Activated CD8-positive, alpha-beta T cell treated with anti-CD3 and anti-CD28 coated beads for 36 hours (primary cell): ENCODE measurements at regions not wholly inside any gene's neighbourhood (a gene's known extent, or its start where the extent isn't known, plus 50 kb on each side); places are given as distances from the start of the nearest gene placed in this dataset.

Source experiments
- ATAC-seq: fragments of 200-7000 bp; cut with Tn5 transposase; one replicate; pipeline ENCODE4 v1.10.0; 2021; ENCODE audit warnings: mild to moderate bottlenecking, moderate library complexity
- CTCF ChIA-PET: fragments of 350-600 bp; sonication (Branson Sonifier 250); formaldehyde crosslinking; loops from one replicate; lab custom pipeline; 2021; ENCODE audit warnings: antibody characterized with exemption; lab: Charles Lee
- POLR2A ChIA-PET: fragments of 350-600 bp; sonication (Branson Sonifier 250); formaldehyde crosslinking; loops from one replicate; lab custom pipeline; 2021; ENCODE audit warnings: antibody characterized with exemption; lab: Charles Lee
- DNase-seq: peaks from one replicate; pipeline ENCODE4 v3.0.0-alpha.2; 2020
- H3K27ac Mint-ChIP-seq: one replicate; pipeline ENCODE4 v1.8.0; 2021; ENCODE audit warnings: mild to moderate bottlenecking, mixed read lengths
- H3K27me3 Mint-ChIP-seq: one replicate; pipeline ENCODE4 v1.8.0; 2021; ENCODE audit warnings: mixed read lengths
- H3K36me3 Mint-ChIP-seq: one replicate; pipeline ENCODE4 v1.8.0; 2021; ENCODE audit warnings: low read depth, mixed read lengths
- H3K4me1 Mint-ChIP-seq: one replicate; pipeline ENCODE4 v1.8.0; 2021; ENCODE audit warnings: low read depth, mixed read lengths
- H3K4me3 Mint-ChIP-seq: one replicate; pipeline ENCODE4 v1.8.0; 2021; ENCODE audit warnings: mild to moderate bottlenecking, moderate library complexity, mixed read lengths
- H3K9me3 Mint-ChIP-seq: one replicate; pipeline ENCODE4 v1.8.0; 2021; ENCODE audit warnings: mixed read lengths
- CTCF ChIP-seq: fragments of 200-600 bp; IDR thresholded peaks from one replicate; pipeline ENCODE4 v1.8.0; 2022; ENCODE audit warnings: antibody characterized with exemption, mild to moderate bottlenecking
- intact Hi-C: fragments of 100-400 bp; cut with micrococcal nuclease; formaldehyde crosslinking; loops from one replicate; pipeline ENCODE4 v1.10.0; 2022

GRCh38 chr7:33729726-33730125 lies 175.6 kb upstream of the BMPER start:
- Mint-ChIP-seq H3K4me1 (no peaks in the 10 kb centered on the region), H3K36me3 (peaks cover 3% of the 10 kb centered on the region), H3K27ac (no peak overlapping the region), H3K9me3 (no peaks in the 10 kb centered on the region), H3K4me3 (no peak overlapping the region), H3K27me3 (no peaks in the 10 kb centered on the region)
- no peak for ATAC-seq
- intact Hi-C loops = no loop called here
- ChIA-PET CTCF (no interaction called here), POLR2A (no interaction called here)
- TF ChIP-seq CTCF = no peak
- DNase-seq = no peak

GRCh38 chr7:33730958-33731357 lies 174.4 kb upstream of the BMPER start:
- intact Hi-C loops = no loop called here
- ChIA-PET POLR2A (no interaction called here), CTCF (interaction anchor here (0.9 kb wide), 1 partner anchor 106 kb away, joined by 3 read pairs; no protein-coding TSS in a partner anchor)
- Mint-ChIP-seq H3K27ac (no peak overlapping the region), H3K27me3 (no peaks in the 10 kb centered on the region), H3K4me3 (no peak overlapping the region), H3K9me3 (no peaks in the 10 kb centered on the region), H3K36me3 (peaks cover 3% of the 10 kb centered on the region), H3K4me1 (no peaks in the 10 kb centered on the region)
- ATAC-seq (no peak), DNase-seq (no peak)
- no peak for TF ChIP-seq CTCF

DNA sequence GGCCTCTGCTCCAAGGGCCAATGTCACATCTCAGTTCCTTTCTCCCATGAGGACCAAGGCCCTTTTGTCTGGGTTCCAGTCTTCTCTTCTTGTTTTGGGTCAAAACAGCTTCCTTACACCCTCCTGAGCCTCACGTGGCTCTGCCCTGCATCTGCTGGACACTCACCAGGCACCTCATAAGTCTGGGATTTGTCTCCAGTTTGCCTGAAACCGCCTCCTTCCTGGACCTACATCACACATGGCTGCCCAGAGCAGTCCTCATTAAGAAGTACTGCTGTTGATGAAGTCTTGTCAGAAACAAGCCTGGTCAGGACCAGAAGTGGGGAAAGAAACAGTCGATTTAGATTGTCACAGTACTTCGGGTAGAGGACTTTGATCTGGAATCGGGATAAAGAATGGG lies 173.4 kb upstream of the BMPER start:
- TF ChIP-seq CTCF = no peak
- DNase-seq (no peak), ATAC-seq (no peak)
- H3K4me1 Mint-ChIP-seq = no peaks in the 10 kb centered on the region
- no peaks in the 10 kb centered on the region for H3K9me3 Mint-ChIP-seq
- POLR2A ChIA-PET = no interaction called here
- no peak overlapping the region for H3K4me3 Mint-ChIP-seq
- no peaks in the 10 kb centered on the region for H3K36me3 Mint-ChIP-seq
- intact Hi-C loops = no loop called here
- no peaks in the 10 kb centered on the region for H3K27me3 Mint-ChIP-seq
- CTCF ChIA-PET = no interaction called here
- no peak overlapping the region for H3K27ac Mint-ChIP-seq

DNA sequence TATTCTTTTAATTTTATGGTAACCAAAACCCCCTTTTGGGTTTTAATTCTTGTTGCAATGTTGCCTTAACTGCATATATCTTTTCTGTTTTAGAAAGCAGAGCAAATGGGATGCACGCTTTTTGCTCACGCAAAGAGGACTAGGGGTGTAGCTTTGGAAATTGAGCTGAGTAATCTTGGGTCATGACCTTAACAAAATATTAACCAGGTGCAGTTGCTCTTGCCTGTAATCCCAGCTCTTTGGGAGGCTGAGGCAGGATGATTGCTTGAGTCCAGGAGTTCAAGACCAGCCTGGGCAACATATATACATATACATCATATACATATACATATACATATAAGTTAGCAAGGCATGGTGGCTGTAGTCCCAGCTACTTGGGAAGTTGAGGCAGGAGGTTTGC lies 172.9 kb upstream of the BMPER start:
- Mint-ChIP-seq H3K9me3 (no peaks in the 10 kb centered on the region), H3K27ac (no peak overlapping the region), H3K4me3 (no peak overlapping the region), H3K4me1 (no peaks in the 10 kb centered on the region), H3K36me3 (no peaks in the 10 kb centered on the region), H3K27me3 (no peaks in the 10 kb centered on the region)
- DNase-seq (no peak), ATAC-seq (no peak)
- CTCF ChIA-PET = no interaction called here
- TF ChIP-seq CTCF = no peak
- POLR2A ChIA-PET = no interaction called here
- intact Hi-C loops = no loop called here

GRCh38 chr7:33733870-33734650 lies 171.3 kb upstream of the BMPER start:
- intact Hi-C loops = no loop called here
- Mint-ChIP-seq H3K9me3 (no peaks in the 10 kb centered on the region), H3K4me3 (no peak overlapping the region), H3K4me1 (no peaks in the 10 kb centered on the region), H3K27me3 (no peaks in the 10 kb centered on the region), H3K36me3 (no peaks in the 10 kb centered on the region), H3K27ac (no peak overlapping the region)
- ATAC-seq (no peak), DNase-seq (no peak)
- TF ChIP-seq CTCF = no peak
- CTCF ChIA-PET = no interaction called here
- POLR2A ChIA-PET = no interaction called here
